NCI-H1417 (cell line): ENCODE measurements at regions not wholly inside any gene's neighbourhood (a gene's known extent, or its start where the extent isn't known, plus 50 kb on each side); places are given as distances from the start of the nearest gene placed in this dataset.

ENCODE experiments used
- DNase-seq, 3 experiments: peaks; one replicate each; lab custom pipeline; 2025; lab: John Stamatoyannopoulos, UW

GRCh38 chr5:29697785-29698414 lies 1495.6 kb upstream of the CDH6 start:
- peak in 2 of 3 experiments; percentile 42 to 57 for DNase-seq

- DNase-seq: peak in 1 of 3 experiments; percentile 44
Measured at GRCh38 chr5:29697278-29697677, 1496.2 kb upstream of the CDH6 start.

- no peak for DNase-seq
Measured at GRCh38 chr5:29672678-29673077, 1520.8 kb upstream of the CDH6 start.

GRCh38 chr5:29662876-29663275 lies 1530.6 kb upstream of the CDH6 start:
- DNase-seq: peak in 1 of 3 experiments; percentile 20

GRCh38 chr5:29654954-29655353 lies 1538.5 kb upstream of the CDH6 start:
- DNase-seq: no peak

- no peak for DNase-seq
Measured at GRCh38 chr5:29649321-29649720, 1544.2 kb upstream of the CDH6 start.

- DNase-seq: no peak
Measured at GRCh38 chr5:29642601-29643000, 1550.9 kb upstream of the CDH6 start.

- no peak for DNase-seq
Measured at GRCh38 chr5:29614206-29614605, 1579.3 kb upstream of the CDH6 start.

- DNase-seq: no peak
Measured at GRCh38 chr5:29588236-29588635, 1605.2 kb upstream of the CDH6 start.

GRCh38 chr5:29587832-29588231 lies 1605.7 kb upstream of the CDH6 start:
- DNase-seq: no peak

GRCh38 chr5:29568028-29568427 lies 1625.5 kb upstream of the CDH6 start:
- no peak for DNase-seq

GRCh38 chr5:29561564-29561963 lies 1631.9 kb upstream of the CDH6 start:
- DNase-seq: no peak

GRCh38 chr5:29550523-29550922 lies 1643.0 kb upstream of the CDH6 start:
- DNase-seq: no peak

GRCh38 chr5:29548262-29548661 lies 1645.2 kb upstream of the CDH6 start:
- DNase-seq: no peak

GRCh38 chr5:29547236-29547865 lies 1646.1 kb upstream of the CDH6 start:
- no peak for DNase-seq

GRCh38 chr5:29543501-29543900 lies 1650.0 kb upstream of the CDH6 start:
- no peak for DNase-seq

GRCh38 chr5:29524227-29524626 lies 1669.3 kb upstream of the CDH6 start:
- DNase-seq: no peak

- DNase-seq: peak in 2 of 3 experiments; percentile 13 to 78
Measured at GRCh38 chr5:29518176-29518575, 1675.3 kb upstream of the CDH6 start.

- DNase-seq: no peak
Measured at GRCh38 chr5:29516224-29516623, 1677.3 kb upstream of the CDH6 start.

- DNase-seq: no peak
Measured at GRCh38 chr5:29508131-29508530, 1685.4 kb upstream of the CDH6 start.

- no peak for DNase-seq
Measured at GRCh38 chr5:29504411-29504810, 1689.1 kb upstream of the CDH6 start.

GRCh38 chr5:29498860-29499259 lies 1694.6 kb upstream of the CDH6 start:
- no peak for DNase-seq

- DNase-seq: no peak
Measured at GRCh38 chr5:29498412-29498811, 1695.1 kb upstream of the CDH6 start.

- no peak for DNase-seq
Measured at GRCh38 chr5:29485333-29485732, 1708.2 kb upstream of the CDH6 start.
